GM19240 (cell line): ENCODE measurements at regions not wholly inside any gene's neighbourhood (a gene's known extent, or its start where the extent isn't known, plus 50 kb on each side); places are given as distances from the start of the nearest gene placed in this dataset.

Source experiments
- DNase-seq: peaks from one replicate; pipeline ENCODE4 v3.0.0; 2011; ENCODE audit warnings: low spot score; ENCODE audit not compliant: insufficient read length

DNA sequence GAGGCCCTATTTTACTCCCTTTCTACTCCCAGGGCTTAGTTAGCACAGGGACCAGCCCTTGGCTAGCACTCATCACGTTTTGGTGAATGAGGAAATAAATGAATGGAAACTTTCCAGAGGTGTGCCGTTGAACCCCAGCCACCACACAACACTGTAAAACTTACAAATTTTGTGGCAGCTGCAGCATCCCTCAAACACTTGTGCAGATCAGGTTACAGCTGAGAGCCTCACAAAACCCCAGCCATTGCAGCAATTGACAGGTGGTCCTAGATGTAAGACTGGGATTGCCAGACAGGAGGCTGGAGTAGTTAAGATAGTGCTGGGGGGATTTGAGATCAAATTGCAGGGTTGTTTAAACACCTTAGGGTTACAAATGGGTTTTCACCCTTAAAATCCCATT is 482.2 kb upstream of the KIF2A start:
- no peak for DNase-seq

DNA sequence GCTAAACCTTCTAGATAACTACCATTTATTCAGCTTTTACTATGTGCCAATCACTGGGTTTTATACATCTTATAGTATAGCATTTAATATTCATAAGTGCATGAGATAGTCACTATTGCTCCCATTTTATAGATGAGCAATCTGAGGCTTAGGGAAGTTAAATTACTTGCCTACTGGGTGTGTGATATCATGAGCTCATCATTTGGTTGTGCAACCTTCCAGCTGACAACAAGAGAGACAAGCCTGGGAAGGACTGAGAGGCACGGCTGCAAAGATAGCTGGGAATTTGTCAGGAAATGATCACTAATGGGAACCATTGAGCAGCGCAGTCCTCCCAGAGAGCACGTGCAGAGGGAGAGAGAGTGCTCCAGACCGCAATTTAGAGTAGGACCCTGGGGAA is 481.6 kb upstream of the KIF2A start:
- no peak for DNase-seq

DNA sequence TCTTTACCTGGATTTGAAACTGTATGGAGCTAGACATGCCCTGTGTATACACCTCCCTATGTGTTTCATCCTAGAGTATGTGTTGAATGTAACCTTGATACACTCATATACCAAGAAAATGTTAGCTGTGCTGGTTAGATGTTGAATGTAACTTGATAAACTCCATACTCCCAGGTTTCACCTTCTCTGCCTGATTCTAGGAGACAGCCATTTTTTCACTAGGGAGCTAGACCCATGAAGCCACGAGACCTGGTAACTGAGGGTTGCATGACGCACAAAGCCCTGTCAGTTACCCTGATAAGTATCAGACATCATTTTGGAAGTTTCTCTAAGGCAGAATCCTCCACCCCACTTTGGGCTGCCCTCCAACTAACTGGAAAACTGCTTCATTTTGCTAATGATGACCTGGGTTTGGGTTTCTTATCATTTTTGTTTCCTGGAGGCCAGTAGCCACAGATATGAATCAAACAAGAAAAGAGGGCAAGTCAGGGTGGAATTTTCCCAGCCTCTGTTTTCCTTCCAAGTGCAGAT is 478.5 kb upstream of the KIF2A start:
- DNase-seq, result no peak

DNA sequence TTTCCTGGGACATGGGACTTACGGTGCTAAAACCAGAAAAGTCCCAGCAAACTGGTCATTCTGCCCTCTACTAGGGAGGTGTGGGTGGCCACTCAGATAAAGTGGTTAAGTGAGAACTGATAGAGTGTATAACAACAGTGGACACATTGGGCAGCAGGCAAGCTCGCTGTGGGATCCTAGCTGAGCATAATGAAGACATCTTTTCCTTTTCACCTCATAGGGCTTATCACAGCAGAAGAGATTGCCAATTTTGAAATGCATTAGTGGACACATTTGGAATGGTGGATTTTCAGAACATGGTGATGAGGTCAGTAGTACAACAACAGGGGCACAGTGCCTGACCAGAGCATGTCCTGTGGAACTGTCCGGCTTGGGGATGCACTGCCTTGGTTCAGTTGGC is 477.1 kb upstream of the KIF2A start:
- no peak for DNase-seq

DNA sequence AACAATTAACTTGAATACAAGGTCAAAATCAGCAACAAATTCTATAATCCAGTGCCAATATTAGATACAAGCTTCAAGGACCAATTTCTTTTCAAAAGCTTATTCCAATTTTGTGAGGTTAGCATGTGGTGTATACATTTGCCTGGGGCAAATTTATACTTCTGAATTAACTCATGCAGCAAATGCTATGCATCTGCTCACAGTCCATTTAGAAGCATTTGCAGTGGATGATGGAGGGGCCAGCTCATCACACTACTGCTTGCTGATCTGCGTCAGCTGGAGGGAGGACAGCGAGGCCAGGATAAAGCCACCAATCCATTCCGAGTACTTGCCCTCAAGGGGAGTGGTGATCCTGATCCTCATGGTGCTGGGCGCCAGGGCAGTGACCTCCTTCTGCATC is 474.3 kb upstream of the KIF2A start:
- no peak for DNase-seq

DNA sequence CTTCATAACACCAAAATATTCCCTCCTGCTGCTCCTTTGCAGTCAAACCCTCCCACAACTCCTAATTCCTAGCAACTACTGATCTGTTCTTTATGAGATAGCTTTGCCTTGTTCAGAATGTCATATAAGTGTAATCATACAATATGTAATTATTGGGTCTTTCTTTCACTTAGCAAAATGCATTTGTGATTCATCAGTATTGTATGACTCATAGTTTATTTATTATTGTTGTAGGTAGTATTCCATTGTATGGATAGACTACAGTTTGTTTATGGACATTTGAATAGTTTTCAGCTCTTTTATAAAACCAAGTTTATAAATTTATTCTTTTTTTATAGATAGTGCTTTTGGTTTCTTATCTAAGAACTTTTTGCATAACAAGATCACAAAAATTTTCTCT is 468.2 kb upstream of the KIF2A start:
- no peak for DNase-seq

DNA sequence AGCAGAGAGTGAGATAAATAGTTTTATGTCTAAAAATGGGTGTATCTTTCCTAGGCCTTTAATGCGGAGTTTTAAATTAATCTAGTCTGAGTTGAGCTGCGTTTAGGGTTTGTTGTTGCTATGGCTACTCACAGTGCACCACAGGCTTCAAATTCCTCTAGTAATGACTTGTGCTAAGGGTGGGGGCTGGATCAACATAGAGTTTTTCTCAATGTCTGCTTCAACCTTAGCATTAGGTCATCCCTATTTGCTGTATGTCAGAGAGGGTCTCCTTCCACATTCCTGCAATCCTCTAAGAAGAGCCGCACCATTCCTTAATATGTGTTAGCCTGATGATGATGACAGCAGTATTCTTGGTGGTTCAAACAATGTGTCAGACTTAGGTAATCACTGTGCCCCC is 465.6 kb upstream of the KIF2A start:
- DNase-seq, result no peak

DNA sequence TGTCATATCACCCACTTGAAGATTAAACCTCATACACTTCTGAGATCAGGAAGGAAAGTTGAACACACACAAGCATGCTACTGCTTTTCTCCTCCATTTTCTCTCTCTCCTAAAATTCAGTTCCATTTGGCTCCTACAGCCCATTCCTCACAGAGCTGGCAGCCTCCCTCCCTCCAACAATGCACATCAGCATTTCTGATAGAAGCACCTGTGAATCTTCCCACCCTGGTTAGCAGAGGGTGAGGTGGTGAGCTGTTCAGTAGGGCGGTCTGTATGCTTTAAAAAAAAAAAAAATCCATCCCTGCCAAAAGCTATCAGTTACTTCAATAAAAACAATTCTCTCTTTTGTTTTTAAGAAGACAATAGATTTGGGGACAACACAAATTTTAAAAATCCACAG is 463.2 kb upstream of the KIF2A start:
- DNase-seq, result no peak

DNA sequence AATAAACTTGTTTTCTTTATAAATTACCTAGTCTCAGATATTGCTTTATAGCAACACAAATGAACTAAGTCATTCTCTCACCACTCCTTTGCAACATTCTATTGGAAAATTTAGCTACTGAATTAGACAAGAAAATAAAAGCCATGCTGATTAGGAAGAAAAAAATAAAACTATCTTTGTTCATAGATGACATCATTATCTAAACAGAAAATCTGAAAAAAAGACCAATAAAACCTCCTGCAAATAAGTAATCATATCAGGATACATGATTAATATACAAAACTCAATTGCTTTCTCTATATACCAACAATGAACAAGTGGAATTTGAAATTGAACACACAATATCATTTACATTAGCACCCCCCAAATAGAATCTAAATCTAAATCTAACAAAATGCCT is 455.3 kb upstream of the KIF2A start:
- no peak for DNase-seq

DNA sequence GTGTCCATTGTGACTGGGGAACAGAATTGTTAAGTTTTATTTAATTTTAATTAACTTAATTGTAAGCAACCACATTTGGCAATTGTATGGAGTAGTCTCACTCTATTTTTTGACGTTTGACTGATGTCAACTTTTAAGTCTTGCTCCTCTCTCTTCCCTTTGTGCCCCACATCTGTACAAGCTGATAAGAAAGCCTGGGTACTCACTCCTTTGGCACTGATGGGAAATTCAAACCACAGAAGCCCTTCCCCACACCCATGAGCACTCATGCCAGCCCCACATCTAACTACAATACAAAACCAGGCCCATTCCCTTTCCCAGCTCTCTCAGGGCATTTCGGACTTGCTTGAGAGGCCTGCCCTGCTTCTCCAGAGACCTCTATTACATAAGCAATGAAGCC is 451.5 kb upstream of the KIF2A start:
- no peak for DNase-seq

DNA sequence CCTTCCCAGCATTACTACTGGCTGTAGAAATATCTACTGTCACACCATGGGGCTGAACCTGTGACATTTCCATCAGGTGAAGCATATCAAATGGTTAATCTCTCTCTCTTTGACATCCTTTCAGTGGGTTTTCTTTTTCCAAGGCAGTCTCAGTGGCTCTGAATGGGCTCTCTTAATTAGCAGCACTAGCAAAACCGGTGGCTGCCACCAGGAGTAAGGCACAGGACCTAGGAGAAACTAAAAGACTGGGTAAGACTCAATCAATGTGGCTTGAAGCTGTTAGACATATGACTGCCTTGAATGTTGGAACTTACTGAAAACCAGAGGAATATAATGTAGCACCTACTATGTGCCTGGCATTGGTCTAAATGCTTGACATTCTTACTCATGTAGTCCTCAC is 445.0 kb upstream of the KIF2A start:
- no peak for DNase-seq

DNA sequence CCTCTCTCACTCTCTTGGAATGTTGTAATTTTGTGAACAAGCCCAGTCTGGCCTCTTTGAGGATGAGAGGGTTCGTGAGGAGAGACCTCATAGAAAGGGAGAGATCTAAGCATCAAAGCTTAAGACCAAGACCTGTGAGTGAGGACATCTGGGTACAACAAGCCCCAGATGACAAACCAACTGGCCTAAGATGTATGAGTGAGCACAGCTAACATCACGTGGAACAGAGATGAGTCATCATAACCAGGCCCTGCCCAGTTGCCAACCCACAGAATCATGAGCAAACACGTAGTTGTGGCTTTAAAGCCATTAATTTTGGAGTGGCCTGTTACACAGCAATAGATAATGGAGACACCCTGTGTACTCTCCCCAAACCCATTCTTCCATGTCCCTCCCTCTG is 439.1 kb upstream of the KIF2A start:
- DNase-seq, result no peak

DNA sequence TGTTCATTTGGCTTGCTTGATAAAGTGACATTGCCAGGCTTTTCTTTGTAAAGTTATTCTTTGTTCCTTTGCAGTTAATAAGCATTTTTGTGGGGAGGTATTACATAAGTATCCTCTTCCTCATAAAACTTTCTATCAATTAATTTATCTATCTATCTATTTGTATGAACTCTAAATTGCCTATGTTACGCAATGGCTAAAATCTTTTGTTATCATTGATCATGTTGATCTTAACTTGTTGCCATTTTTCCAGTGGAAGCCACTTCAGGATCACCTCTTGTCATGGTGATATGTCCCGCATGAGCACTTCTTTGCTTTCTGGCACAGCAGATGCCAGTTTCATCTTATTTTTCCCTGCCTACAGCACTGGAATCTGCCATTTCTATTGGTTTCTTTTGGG is 436.7 kb upstream of the KIF2A start:
- DNase-seq, result no peak

DNA sequence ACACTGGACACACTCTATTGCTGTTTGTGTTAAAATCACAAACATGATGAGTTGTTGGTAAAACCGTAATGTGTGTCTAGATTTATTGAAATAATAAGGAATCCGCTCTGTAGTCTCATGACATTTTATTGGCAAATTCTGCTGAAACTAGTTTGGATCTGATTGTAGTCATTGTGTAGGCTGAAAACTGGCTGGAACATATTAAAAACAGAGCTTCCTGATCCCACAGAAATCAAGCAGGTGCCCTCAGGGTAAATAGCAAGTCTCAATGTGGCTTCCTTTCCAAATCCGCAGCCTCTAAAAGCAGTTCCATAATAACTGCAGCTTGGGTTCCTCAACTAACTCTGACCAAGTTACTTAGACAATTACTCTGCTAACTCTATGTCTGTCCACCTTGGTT is 427.5 kb upstream of the KIF2A start:
- DNase-seq, result no peak

DNA sequence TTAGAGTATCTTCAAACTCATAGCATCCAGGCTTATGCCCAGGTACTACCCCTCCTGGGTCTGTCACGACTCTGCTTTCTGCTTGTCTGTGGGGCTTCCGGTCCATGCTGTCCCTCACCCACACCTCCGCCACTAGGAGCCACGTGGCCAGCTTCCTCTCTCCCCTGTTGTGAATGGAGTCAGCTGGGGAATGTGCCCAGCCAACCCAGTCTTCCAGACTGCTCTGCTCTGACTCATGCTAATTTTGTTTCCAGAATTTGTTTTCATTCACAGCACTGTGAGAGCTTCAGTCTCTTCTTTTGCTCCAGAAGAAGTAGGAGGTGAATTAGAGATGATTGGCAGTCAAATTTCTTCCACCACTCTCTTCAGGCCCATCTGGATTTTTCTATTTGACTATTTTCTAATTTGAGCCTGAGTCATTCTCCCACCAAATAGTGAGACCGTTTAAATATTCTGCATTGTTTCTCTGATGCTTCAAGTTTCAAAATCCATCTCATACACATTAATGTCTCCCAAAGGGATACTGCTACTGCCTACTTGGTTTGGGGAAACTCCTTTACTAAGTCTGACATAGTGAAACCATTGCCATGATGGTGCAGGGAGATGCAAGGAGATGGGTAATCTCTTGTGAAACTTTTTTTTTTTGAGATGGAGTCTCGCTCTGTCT is 424.1 kb upstream of the KIF2A start:
- DNase-seq, result no peak

DNA sequence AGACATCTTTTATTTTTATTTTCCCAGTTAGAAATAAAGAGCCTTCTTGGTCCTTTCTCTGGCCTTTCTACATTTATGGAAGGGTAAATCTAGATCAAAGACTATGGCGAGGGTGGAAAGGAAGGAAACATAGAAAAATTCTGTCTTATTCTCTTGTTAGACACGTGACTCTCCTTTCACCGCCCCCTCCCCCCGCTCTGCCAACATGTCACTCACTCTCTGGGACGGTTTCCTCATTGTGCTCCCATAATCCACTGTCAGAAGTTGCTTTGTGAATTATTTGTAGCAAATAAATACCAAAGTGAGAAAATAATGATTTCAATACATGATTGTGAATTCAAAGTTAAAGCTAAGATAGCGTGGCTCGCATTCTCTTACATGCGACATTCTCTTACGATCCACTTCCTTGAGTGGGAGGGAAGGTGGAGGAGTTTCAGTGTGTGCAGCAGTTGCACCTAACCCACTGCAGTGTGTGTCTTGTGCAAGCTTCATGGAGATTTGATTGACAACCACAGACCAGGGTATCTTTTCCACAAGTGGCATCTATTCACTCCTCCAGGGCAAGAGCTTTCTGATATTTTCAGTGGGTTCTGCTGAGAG is 423.0 kb upstream of the KIF2A start:
- no peak for DNase-seq

DNA sequence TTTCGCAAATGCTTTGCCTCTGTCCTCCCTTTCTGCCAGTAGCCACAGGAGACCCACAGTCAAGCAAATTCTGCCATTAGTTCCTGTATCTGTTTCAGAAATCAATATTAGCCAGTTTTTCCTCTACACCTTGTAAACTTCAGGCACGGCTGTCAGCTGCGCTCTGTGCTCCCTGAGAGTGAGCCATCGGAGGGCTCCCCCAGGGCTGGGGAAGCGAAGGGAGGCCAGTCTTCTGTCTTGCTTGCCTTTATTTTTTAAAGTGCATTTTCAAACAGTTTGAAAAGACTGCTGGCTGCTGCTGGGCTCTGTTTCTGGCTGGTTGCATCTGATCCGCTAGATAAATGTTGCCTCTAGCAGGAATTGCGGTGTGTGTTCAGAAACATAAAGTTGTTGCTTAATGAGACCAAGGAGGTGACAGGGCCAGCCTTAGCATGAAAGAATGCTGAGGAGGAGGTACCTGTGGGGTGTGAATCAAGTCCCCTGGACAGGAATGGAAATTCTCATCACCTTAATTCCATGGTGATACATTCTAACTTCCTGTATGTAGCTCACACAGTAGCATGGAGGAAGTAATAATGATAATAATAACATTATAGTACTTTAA is 421.7 kb upstream of the KIF2A start:
- DNase-seq, result no peak

DNA sequence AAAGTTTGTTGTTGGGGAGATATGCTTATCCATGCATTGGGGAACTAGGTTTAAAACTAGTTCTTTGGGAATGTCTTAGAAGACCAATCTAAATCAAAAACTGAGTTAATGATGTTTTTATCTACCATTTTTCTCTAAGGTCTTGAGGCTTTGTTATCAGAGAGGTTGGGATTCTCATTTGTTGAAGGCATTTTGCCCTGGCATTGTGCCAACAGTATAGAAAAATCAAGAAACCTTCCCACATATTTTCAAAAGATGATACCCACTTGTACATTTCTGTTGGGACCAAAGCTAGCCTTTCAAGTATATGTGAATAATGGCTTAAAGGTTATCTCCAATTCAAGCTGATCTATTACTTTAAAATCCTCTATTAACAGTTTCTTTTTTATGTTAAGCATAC is 419.8 kb upstream of the KIF2A start:
- DNase-seq, result no peak

DNA sequence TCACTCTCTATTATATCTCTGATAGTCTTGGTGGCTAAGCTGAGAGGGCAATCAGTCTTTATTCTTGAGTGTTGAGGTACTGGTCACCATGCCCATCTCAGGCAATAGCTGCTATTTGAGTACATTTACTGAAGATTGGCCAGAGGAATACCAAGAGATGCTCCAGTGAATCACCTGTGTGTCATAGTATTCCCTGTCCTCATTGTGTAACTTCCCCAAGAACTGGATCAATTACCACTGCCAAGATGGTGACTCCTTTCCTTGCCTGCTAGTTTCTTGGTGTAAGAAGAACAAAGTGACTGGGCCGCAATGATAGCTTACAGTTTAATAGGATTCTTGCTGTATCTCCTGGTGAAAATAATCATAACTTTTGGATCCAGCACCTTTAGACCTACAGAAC is 418.7 kb upstream of the KIF2A start:
- DNase-seq, result no peak

DNA sequence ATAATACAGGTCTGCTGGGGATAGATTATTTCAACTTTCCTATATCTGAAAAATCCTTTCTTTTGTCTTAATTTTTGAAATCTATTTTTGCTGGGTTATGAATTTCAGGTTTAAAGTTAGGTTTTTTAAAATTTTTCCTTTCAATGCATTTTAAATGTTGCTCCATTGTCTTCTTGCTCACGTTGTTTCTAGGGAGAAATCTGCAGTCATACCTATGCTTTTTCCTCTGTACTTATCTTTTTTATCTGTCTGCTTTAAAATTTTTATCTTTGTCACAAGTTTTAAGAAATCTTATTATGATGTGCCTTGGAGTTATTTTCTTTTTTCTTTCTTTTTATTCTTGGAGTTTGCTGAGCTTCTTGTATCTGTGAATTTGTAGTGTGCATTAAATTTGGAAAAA is 412.0 kb upstream of the KIF2A start:
- DNase-seq, result no peak

DNA sequence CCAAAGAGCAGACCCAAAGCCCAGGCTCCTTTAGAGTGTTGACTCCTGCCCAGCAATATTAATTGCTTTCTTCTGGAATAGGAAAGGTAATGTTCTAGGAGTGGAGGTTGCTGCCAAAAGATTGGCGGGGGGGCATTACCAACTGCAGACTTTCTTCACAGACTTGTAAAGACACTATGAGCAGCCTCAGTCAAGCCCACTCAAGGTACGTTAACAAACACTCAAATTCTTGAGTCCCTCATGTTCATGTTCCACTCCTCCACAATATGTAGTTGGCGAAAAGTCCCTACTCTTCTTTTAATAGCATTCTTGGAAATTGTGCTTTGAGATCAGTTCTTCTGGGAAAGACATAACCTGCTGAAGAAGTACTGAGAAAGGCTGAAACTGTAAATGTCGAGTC is 409.2 kb upstream of the KIF2A start:
- DNase-seq, result no peak

DNA sequence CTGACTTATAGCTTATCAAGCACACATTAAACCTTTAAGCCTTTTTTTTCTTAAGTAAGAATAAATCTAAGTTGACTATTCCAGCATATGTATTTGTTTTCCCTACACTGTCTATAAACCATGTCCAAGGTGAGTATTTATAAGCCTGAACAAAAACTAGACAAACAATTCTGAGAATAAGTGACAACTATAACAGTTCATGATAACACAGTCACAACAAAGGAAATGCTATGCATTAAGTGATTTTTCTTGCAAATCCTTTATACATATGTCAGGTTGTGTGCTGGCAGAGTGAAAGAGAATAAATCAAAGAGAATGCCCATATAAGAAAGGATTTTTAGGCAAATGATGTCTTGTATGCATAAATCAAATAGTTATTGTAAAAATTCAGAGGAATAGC is 408.8 kb upstream of the KIF2A start:
- DNase-seq, result no peak

DNA sequence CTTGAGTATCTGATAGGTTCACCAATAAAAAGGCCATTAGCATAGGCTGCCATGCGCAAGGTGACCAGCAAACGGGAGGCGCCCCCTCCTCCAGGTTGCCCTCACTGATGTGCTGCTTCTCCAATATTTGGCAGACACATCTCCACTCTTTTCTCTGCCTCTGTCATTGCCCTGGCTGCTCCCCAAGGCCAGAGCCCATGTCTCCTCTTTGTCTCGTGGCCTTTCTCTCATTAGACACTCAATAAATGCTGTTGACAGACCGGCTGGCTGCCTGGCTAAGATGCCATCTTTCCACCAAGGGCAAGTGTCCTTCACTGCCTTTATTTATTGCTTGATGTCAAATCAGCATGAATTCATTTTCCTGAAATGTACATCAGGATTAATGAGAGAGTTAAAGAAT is 404.0 kb upstream of the KIF2A start:
- no peak for DNase-seq
